ENCODE measurements at regions not wholly inside any gene's neighbourhood (a gene's known extent, or its start where the extent isn't known, plus 50 kb on each side); places are given as distances from the start of the nearest gene placed in this dataset.
"Not testable (repeated sequence)": the region's sequence is repeated elsewhere in the genome, so short reads cannot be mapped to it uniquely, and the experiment has no call there.

- no peak for DNase-seq
Measured at GRCh38 chr6:4350567-4351519, 215.5 kb upstream of the ECI2 start.

GRCh38 chr6:4349931-4350330 lies 214.6 kb upstream of the ECI2 start:
- DNase-seq = no peak

GRCh38 chr6:4349323-4349722 lies 213.9 kb upstream of the ECI2 start:
- DNase-seq = no peak

GRCh38 chr6:4348462-4349112 lies 213.2 kb upstream of the ECI2 start:
- no peak for DNase-seq

- DNase-seq = no peak
Measured at GRCh38 chr6:4347877-4348276, 212.5 kb upstream of the ECI2 start.

- no peak for DNase-seq
Measured at GRCh38 chr6:4346659-4347333, 211.4 kb upstream of the ECI2 start.

GRCh38 chr6:4345543-4345942 lies 210.2 kb upstream of the ECI2 start:
- no peak for DNase-seq

GRCh38 chr6:4344317-4344899 lies 209.0 kb upstream of the ECI2 start:
- no peak for DNase-seq

- DNase-seq = no peak
Measured at GRCh38 chr6:4342407-4343137, 207.2 kb upstream of the ECI2 start.

GRCh38 chr6:4341078-4341797 lies 205.9 kb upstream of the ECI2 start:
- no peak for DNase-seq

- DNase-seq = no peak
Measured at GRCh38 chr6:4340544-4340943, 205.2 kb upstream of the ECI2 start.

- DNase-seq = no peak
Measured at GRCh38 chr6:4338884-4339283, 203.5 kb upstream of the ECI2 start.

- DNase-seq = no peak
Measured at GRCh38 chr6:4336778-4337442, 201.5 kb upstream of the ECI2 start.

GRCh38 chr6:4336084-4336483 lies 200.7 kb upstream of the ECI2 start:
- no peak for DNase-seq

- not testable (repeated sequence) for DNase-seq
Measured at GRCh38 chr6:4334158-4334740, 198.9 kb upstream of the ECI2 start.

- no peak for DNase-seq
Measured at GRCh38 chr6:4327841-4328240, 192.5 kb upstream of the ECI2 start.

GRCh38 chr6:4324746-4325145 lies 189.4 kb upstream of the ECI2 start:
- no peak for DNase-seq

- DNase-seq = no peak
Measured at GRCh38 chr6:4323322-4323721, 187.9 kb upstream of the ECI2 start.

GRCh38 chr6:4322846-4323309 lies 187.5 kb upstream of the ECI2 start:
- no peak for DNase-seq

- DNase-seq = no peak
Measured at GRCh38 chr6:4322134-4322845, 186.9 kb upstream of the ECI2 start.

Measured in occipital lobe (tissue), 1 donor.